SK-N-SH (cell line): ENCODE measurements at regions not wholly inside any gene's neighbourhood (a gene's known extent, or its start where the extent isn't known, plus 50 kb on each side); places are given as distances from the start of the nearest gene placed in this dataset.

Experiments used
- CTCF ChIA-PET: fragments of 300-600, 350-600 bp; formaldehyde crosslinking; extraction: SDS; loops from one replicate; lab custom pipeline; 2021; lab: Yijun Ruan, JAX
- POLR2A ChIA-PET: fragments of 350-600 bp; sonication (Branson Sonifier 250); formaldehyde crosslinking; extraction: SDS; loops from one replicate; lab custom pipeline; 2020; ENCODE audit warnings: antibody characterized with exemption, inconsistent platforms; lab: Yijun Ruan, JAX
- DNase-seq: peaks from one replicate; pipeline ENCODE4 v3.0.0; 2012
- H2AFZ ChIP-seq: fragments of 200-600 bp; sonication (generic); 2 replicates; pipeline ENCODE4 v1.8.1; 2016; ENCODE audit warnings: antibody characterized with exemption, mild to moderate bottlenecking, low read depth
- H3F3A ChIP-seq: fragments of 200-600 bp; sonication (generic); replicated peaks from 2 replicates; pipeline ENCODE3; 2016; ENCODE audit warnings: antibody characterized with exemption, mild to moderate bottlenecking; ENCODE audit not compliant: insufficient read depth
- H3K27ac ChIP-seq, 2 experiments: fragments of 200-500 bp in 1 of 2; fragments of 200-600 bp in 1 of 2; sonication (Bioruptor generic) in 1 of 2; sonication (generic), shearing (Covaris generic) in 1 of 2; 2 replicates each; pipeline versions ENCODE4 v1.5.1 to v1.6.1; 2014 to 2016; ENCODE audit warnings: low read depth in 2 of 2, inconsistent platforms in 1 of 2, low read length in 1 of 2, mild to moderate bottlenecking in 1 of 2, mixed read lengths in 1 of 2
- H3K27me3 ChIP-seq: fragments of 200-600 bp; sonication (generic), shearing (Covaris generic); 2 replicates; pipeline ENCODE4 v1.6.1; 2016; ENCODE audit warnings: mixed run types; ENCODE audit not compliant: insufficient read depth
- H3K36me3 ChIP-seq, 2 experiments: fragments of 200-500 bp in 1 of 2; fragments of 200-600 bp in 1 of 2; sonication (Bioruptor generic) in 1 of 2; sonication (generic) in 1 of 2; replicated peaks in 1 of 2; 2 replicates each; pipeline versions ENCODE3 to v1.5.1; 2014 to 2016; ENCODE audit warnings: low read length in 1 of 2, mild to moderate bottlenecking in 1 of 2; ENCODE audit not compliant: insufficient read depth in 2 of 2, control insufficient read depth in 1 of 2
- H3K4me1 ChIP-seq, 2 experiments: fragments of 200-500 bp in 1 of 2; fragments of 200-600 bp in 1 of 2; sonication (Bioruptor generic) in 1 of 2; sonication (generic), shearing (Covaris generic) in 1 of 2; 2 replicates each; pipeline versions ENCODE4 v1.5.1 to v1.6.1; 2014 to 2016; ENCODE audit warnings: low read depth in 1 of 2, low read length in 1 of 2, mixed run types in 1 of 2; ENCODE audit not compliant: insufficient read depth in 2 of 2, control insufficient read depth in 1 of 2
- H3K4me2 ChIP-seq: fragments of 200-600 bp; sonication (generic), shearing (Covaris generic); 2 replicates; pipeline ENCODE4 v1.6.1; 2017; ENCODE audit warnings: mixed run types
- H3K4me3 ChIP-seq, 2 experiments: fragments of 200-500 bp in 1 of 2; fragments of 200-600 bp in 1 of 2; sonication (Bioruptor generic) in 1 of 2; sonication (generic), shearing (Covaris generic) in 1 of 2; 2 replicates each; pipeline versions ENCODE4 v1.5.1 to v1.8.1; 2014 to 2016; ENCODE audit warnings: low read depth in 2 of 2, inconsistent platforms in 1 of 2, low read length in 1 of 2, mild to moderate bottlenecking in 1 of 2, mixed read lengths in 1 of 2, moderate library complexity in 1 of 2
- H3K79me2 ChIP-seq: fragments of 200-600 bp; sonication (generic); 2 replicates; pipeline ENCODE4 v1.8.1; 2017; ENCODE audit warnings: mild to moderate bottlenecking; ENCODE audit not compliant: insufficient read depth
- H3K9ac ChIP-seq: fragments of 200-600 bp; sonication (generic); 2 replicates; pipeline ENCODE4 v1.6.1; 2017; ENCODE audit warnings: mixed run types
- H3K9me2 ChIP-seq: fragments of 200-600 bp; sonication (generic); 2 replicates; pipeline ENCODE4 v1.6.1; 2017; ENCODE audit warnings: mixed run types
- H3K9me3 ChIP-seq: fragments of 200-600 bp; sonication (generic); 2 replicates; pipeline ENCODE4 v1.6.1; 2017; ENCODE audit warnings: mixed run types, mild to moderate bottlenecking, moderate library complexity
- H4K20me1 ChIP-seq: fragments of 200-600 bp; sonication (generic); 2 replicates; pipeline ENCODE4 v1.6.1; 2017; ENCODE audit warnings: mild to moderate bottlenecking, mixed run types; ENCODE audit not compliant: insufficient read depth
- EP300 ChIP-seq, 2 experiments: IDR thresholded peaks; 2 replicates each; pipeline versions ENCODE4 v1.4.0 to v1.6.1; 2012; ENCODE audit warnings: borderline replicate concordance in 1 of 2, low read depth in 1 of 2, low read length in 1 of 2
- FOSL2 ChIP-seq: IDR thresholded peaks from 2 replicates; pipeline ENCODE4 v1.4.0; 2012; ENCODE audit warnings: low read depth, mild to moderate bottlenecking, moderate library complexity, borderline replicate concordance
- GABPA ChIP-seq: IDR thresholded peaks from 2 replicates; pipeline ENCODE4 v1.4.0; 2012; ENCODE audit warnings: low read depth, mild to moderate bottlenecking
- MEF2A ChIP-seq: IDR thresholded peaks from 2 replicates; pipeline ENCODE4 v1.4.0; 2012; ENCODE audit warnings: low read depth, borderline replicate concordance
- RAD21 ChIP-seq: IDR thresholded peaks from 2 replicates; pipeline ENCODE4 v1.6.1; 2012; ENCODE audit warnings: mild to moderate bottlenecking, low read length
- REST ChIP-seq: IDR thresholded peaks from 2 replicates; pipeline ENCODE4 v1.6.1; 2012; ENCODE audit warnings: mild to moderate bottlenecking, low read depth, low read length, moderate library complexity
- RXRA ChIP-seq: IDR thresholded peaks from 2 replicates; pipeline ENCODE4 v1.4.0; 2012; ENCODE audit warnings: low read depth, mild to moderate bottlenecking, borderline replicate concordance
- WGBS: methylation state at CpG from one replicate; pipeline ENCODE4 v1.1.6; 2017; ENCODE audit warnings: low lambda C conversion rate; 5-methylcytosine and 5-hydroxymethylcytosine counted together
- TF ChIP-seq, protein P1 (sequence below): IDR thresholded peaks from 2 replicates; pipeline ENCODE4; 2012
- TF ChIP-seq, protein P2 (sequence below): fragments of 150-350 bp; IDR thresholded peaks from 2 replicates; pipeline ENCODE4 v1.6.1; 2017; ENCODE audit warnings: antibody characterized with exemption, low read length, low read depth, borderline replicate concordance
- TF ChIP-seq, protein P3 (sequence below): IDR thresholded peaks from 2 replicates; pipeline ENCODE4 v1.4.0; 2012; ENCODE audit warnings: low read depth, borderline replicate concordance
- TF ChIP-seq, protein P4 (sequence below): IDR thresholded peaks from 2 replicates; pipeline ENCODE4 v1.4.0; 2012; ENCODE audit warnings: low read depth, borderline replicate concordance

GRCh38 chr2:147386284-147386683, 458.5 kb upstream of the ACVR2A start (continued):
- TF ChIP-seq REST (no peak), EP300 (IDR thresholded peaks at IDR 0.05; ENCODE audit: borderline replicate concordance in 1 of 2, low read depth in 1 of 2, low read length in 1 of 2) (no peak)

GRCh38 chr2:147385600-147385999, 459.2 kb upstream of the ACVR2A start:
- Histone ChIP-seq H3K4me2 (no peak overlapping the region), H3K9ac (no peak overlapping the region), H3F3A (no peaks in the 10 kb centered on the region), H2AFZ (no peak overlapping the region), H3K4me3 (no peak overlapping the region), H3K27me3 (no peaks in the 10 kb centered on the region), H4K20me1 (no peaks in the 10 kb centered on the region), H3K79me2 (no peaks in the 10 kb centered on the region), H3K27ac (no peak overlapping the region), H3K36me3 (no peaks in the 10 kb centered on the region), H3K9me3 (no peaks in the 10 kb centered on the region), H3K4me1 (no peaks in the 10 kb centered on the region; a peak in 1 of 4 replicates), H3K9me2 (no peaks in the 10 kb centered on the region)
- no peak for TF ChIP-seq GABPA
- TF ChIP-seq, protein P1, sequence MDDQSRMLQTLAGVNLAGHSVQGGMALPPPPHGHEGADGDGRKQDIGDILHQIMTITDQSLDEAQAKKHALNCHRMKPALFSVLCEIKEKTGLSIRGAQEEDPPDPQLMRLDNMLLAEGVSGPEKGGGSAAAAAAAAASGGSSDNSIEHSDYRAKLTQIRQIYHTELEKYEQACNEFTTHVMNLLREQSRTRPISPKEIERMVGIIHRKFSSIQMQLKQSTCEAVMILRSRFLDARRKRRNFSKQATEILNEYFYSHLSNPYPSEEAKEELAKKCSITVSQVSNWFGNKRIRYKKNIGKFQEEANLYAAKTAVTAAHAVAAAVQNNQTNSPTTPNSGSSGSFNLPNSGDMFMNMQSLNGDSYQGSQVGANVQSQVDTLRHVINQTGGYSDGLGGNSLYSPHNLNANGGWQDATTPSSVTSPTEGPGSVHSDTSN: no peak
- no peak for TF ChIP-seq FOSL2
- TF ChIP-seq MEF2A: no peak
- no peak for TF ChIP-seq REST
- TF ChIP-seq, protein P2, sequence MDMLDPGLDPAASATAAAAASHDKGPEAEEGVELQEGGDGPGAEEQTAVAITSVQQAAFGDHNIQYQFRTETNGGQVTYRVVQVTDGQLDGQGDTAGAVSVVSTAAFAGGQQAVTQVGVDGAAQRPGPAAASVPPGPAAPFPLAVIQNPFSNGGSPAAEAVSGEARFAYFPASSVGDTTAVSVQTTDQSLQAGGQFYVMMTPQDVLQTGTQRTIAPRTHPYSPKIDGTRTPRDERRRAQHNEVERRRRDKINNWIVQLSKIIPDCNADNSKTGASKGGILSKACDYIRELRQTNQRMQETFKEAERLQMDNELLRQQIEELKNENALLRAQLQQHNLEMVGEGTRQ: no peak
- TF ChIP-seq, protein P3, sequence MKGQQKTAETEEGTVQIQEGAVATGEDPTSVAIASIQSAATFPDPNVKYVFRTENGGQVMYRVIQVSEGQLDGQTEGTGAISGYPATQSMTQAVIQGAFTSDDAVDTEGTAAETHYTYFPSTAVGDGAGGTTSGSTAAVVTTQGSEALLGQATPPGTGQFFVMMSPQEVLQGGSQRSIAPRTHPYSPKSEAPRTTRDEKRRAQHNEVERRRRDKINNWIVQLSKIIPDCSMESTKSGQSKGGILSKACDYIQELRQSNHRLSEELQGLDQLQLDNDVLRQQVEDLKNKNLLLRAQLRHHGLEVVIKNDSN: no peak
- TF ChIP-seq, protein P4, sequence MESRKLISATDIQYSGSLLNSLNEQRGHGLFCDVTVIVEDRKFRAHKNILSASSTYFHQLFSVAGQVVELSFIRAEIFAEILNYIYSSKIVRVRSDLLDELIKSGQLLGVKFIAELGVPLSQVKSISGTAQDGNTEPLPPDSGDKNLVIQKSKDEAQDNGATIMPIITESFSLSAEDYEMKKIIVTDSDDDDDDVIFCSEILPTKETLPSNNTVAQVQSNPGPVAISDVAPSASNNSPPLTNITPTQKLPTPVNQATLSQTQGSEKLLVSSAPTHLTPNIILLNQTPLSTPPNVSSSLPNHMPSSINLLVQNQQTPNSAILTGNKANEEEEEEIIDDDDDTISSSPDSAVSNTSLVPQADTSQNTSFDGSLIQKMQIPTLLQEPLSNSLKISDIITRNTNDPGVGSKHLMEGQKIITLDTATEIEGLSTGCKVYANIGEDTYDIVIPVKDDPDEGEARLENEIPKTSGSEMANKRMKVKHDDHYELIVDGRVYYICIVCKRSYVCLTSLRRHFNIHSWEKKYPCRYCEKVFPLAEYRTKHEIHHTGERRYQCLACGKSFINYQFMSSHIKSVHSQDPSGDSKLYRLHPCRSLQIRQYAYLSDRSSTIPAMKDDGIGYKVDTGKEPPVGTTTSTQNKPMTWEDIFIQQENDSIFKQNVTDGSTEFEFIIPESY: no peak
- TF ChIP-seq RXRA: no peak
- TF ChIP-seq RAD21: no peak
- no peak for DNase-seq
- 3% methylated on average over 1 of the region's 1 CpG for WGBS
- ChIA-PET CTCF (no interaction called here), POLR2A (no interaction called here)
